ENCODE measurements at regions not wholly inside any gene's neighbourhood (a gene's known extent, or its start where the extent isn't known, plus 50 kb on each side); places are given as distances from the start of the nearest gene placed in this dataset.

GRCh38 chr9:32725066-32725860 is 58.1 kb upstream of the TMEM215 start:
- TF ChIP-seq POLR2A (IDR thresholded peaks at IDR 0.05; ENCODE audit: low read length) (no peak), GATA1 (IDR thresholded peaks at IDR 0.05; ENCODE audit: low read depth, low read length) (no peak)

Measured in erythroblast (primary cell).